MM.1S (cell line): ENCODE measurements at regions not wholly inside any gene's neighbourhood (a gene's known extent, or its start where the extent isn't known, plus 50 kb on each side); places are given as distances from the start of the nearest gene placed in this dataset.

Source experiments
- CTCF ChIP-seq: fragments of 300-600 bp; sonication (generic); IDR thresholded peaks from 2 replicates; pipeline ENCODE4 v1.5.1; 2016; ENCODE audit warnings: antibody characterized with exemption, low read length, mixed read lengths
- EZH2 ChIP-seq: fragments of 300-600 bp; sonication (generic); optimal IDR thresholded peaks from 2 replicates; pipeline ENCODE3; 2017; ENCODE audit warnings: low read depth, mild to moderate bottlenecking, antibody characterized with exemption, low read length, mixed read lengths
- EZH2phosphoT487 ChIP-seq: fragments of 300-600 bp; sonication (generic); IDR thresholded peaks from 2 replicates; pipeline ENCODE4 v1.6.1; 2018; ENCODE audit warnings: antibody characterized with exemption, low read length

GRCh38 chr15:31745841-31746240 lies 284.5 kb upstream of the CHRNA7 start:
- TF ChIP-seq CTCF (no peak), EZH2phosphoT487 (no peak), EZH2 (no peak)
